Neural cell (in vitro differentiated cells): ENCODE measurements at regions not wholly inside any gene's neighbourhood (a gene's known extent, or its start where the extent isn't known, plus 50 kb on each side); places are given as distances from the start of the nearest gene placed in this dataset.

Source experiments
- EZH2 ChIP-seq: fragments of 200-600, 300-800 bp; shearing (Covaris generic), sonication (generic); IDR thresholded peaks from 2 replicates; pipeline ENCODE4 v1.6.1; 2014; ENCODE audit warnings: antibody characterized with exemption, low read length, borderline replicate concordance, mild to moderate bottlenecking; ENCODE audit not compliant: insufficient read depth, poor library complexity, severe bottlenecking
- MXI1 ChIP-seq: fragments of 450-650 bp; conservative IDR thresholded peaks from 2 replicates; pipeline ENCODE4 v1.6.1; 2014; ENCODE audit warnings: antibody characterized with exemption, mild to moderate bottlenecking; ENCODE audit not compliant: poor library complexity, severe bottlenecking
- TAF1 ChIP-seq: IDR thresholded peaks from 2 replicates; pipeline ENCODE4 v1.6.1; 2012; ENCODE audit warnings: low read depth
- TF ChIP-seq, protein P1 (sequence below): fragments of 450-650 bp; IDR thresholded peaks from 2 replicates; pipeline ENCODE4 v1.5.1; 2014; ENCODE audit warnings: antibody characterized with exemption, mild to moderate bottlenecking, moderate library complexity; ENCODE audit not compliant: poor library complexity, severe bottlenecking

DNA sequence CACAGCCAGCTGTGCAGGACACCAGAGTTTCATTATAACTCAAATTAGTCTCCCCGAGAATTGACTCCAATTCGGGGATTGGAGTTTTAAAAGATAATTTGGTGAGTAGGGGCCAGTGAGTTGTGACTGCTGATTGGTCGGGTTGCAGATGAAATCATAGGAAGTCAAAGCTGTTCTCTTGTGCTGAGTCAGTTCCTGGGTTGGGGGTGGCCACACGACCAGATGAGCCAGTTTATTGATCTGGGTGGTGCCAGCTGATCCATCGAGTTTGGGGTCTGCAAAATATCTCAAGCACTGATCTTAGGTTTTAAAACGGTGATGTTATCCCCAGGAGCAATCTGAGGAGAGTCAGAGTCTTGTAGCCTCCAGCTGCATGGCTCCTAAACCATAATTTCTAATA is 82.7 kb upstream of the SLC66A3 start:
- TF ChIP-seq EZH2 (no peak), TAF1 (no peak), MXI1 (no peak)
- TF ChIP-seq, protein P1, sequence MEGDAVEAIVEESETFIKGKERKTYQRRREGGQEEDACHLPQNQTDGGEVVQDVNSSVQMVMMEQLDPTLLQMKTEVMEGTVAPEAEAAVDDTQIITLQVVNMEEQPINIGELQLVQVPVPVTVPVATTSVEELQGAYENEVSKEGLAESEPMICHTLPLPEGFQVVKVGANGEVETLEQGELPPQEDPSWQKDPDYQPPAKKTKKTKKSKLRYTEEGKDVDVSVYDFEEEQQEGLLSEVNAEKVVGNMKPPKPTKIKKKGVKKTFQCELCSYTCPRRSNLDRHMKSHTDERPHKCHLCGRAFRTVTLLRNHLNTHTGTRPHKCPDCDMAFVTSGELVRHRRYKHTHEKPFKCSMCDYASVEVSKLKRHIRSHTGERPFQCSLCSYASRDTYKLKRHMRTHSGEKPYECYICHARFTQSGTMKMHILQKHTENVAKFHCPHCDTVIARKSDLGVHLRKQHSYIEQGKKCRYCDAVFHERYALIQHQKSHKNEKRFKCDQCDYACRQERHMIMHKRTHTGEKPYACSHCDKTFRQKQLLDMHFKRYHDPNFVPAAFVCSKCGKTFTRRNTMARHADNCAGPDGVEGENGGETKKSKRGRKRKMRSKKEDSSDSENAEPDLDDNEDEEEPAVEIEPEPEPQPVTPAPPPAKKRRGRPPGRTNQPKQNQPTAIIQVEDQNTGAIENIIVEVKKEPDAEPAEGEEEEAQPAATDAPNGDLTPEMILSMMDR = no peak
